RWPE2 (cell line): ENCODE measurements at regions not wholly inside any gene's neighbourhood (a gene's known extent, or its start where the extent isn't known, plus 50 kb on each side); places are given as distances from the start of the nearest gene placed in this dataset.

Experiments
- ATAC-seq: fragments of 200-7000 bp; cut with Tn5 transposase; 3 replicates; pipeline ENCODE4 v1.9.1; 2021; ENCODE audit warnings: low read depth
- DNase-seq: peaks from one replicate; pipeline ENCODE4 v3.0.0-alpha.2; 2020; ENCODE audit warnings: low spot score
- H3K27ac ChIP-seq: fragments of 450-650 bp; 2 replicates; pipeline ENCODE4 v1.5.1; 2017; ENCODE audit warnings: mild to moderate bottlenecking; ENCODE audit not compliant: poor library complexity, severe bottlenecking
- H3K27me3 ChIP-seq: fragments of 250-450 bp; sonication (Bioruptor Pico); 2 replicates; pipeline ENCODE4 v1.5.1; 2021; ENCODE audit warnings: mild to moderate bottlenecking, moderate library complexity; ENCODE audit not compliant: insufficient read depth, poor library complexity, severe bottlenecking
- H3K36me3 ChIP-seq: fragments of 250-450 bp; sonication (Bioruptor Pico); 2 replicates; pipeline ENCODE4 v1.5.1; 2020; ENCODE audit warnings: low read depth, mild to moderate bottlenecking, moderate library complexity
- H3K4me1 ChIP-seq: fragments of 250-450 bp; sonication (Bioruptor Pico); 2 replicates; pipeline ENCODE4 v1.5.1; 2021; ENCODE audit warnings: mild to moderate bottlenecking, moderate library complexity; ENCODE audit not compliant: insufficient read depth, poor library complexity, severe bottlenecking
- H3K4me3 ChIP-seq: fragments of 250-450 bp; sonication (Bioruptor Pico); 2 replicates; pipeline ENCODE4 v1.5.1; 2021; ENCODE audit warnings: mild to moderate bottlenecking, moderate library complexity; ENCODE audit not compliant: severe bottlenecking
- H3K9me3 ChIP-seq: fragments of 250-450 bp; sonication (Bioruptor Pico); 2 replicates; pipeline ENCODE4 v1.5.1; 2021; ENCODE audit warnings: mild to moderate bottlenecking, moderate library complexity; ENCODE audit not compliant: severe bottlenecking
- CTCF ChIP-seq: fragments of 450-650 bp; IDR thresholded peaks from one replicate; pipeline ENCODE4 v1.5.1; 2017; ENCODE audit warnings: mild to moderate bottlenecking, moderate library complexity; ENCODE audit not compliant: poor library complexity, severe bottlenecking

DNA sequence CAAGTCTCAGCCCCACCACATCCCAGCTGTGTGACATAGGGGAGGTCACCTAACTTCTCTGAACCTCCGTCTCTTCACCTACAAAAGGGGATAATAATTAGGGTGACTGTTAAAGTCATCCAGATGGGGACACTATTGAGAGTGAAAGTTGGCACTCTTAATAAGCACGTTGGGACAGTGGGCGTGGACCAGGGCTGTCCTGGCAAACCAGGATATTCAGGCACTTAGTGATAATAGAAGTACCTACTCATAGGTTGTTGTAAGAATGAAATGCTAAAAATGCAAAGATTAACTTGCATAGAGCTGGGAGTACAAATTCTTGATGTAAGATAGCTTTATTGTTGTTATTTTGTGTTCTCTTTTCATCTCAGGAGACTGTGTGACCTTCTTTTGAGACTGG is 177.9 kb downstream of the MELK start:
- Histone ChIP-seq H3K4me3 (no peak overlapping the region), H3K36me3 (no peaks in the 10 kb centered on the region), H3K9me3 (no peaks in the 10 kb centered on the region), H3K27me3 (no peaks in the 10 kb centered on the region), H3K4me1 (no peaks in the 10 kb centered on the region), H3K27ac (no peak overlapping the region)
- no peak for DNase-seq
- no peak for ATAC-seq
- TF ChIP-seq CTCF, result no peak

DNA sequence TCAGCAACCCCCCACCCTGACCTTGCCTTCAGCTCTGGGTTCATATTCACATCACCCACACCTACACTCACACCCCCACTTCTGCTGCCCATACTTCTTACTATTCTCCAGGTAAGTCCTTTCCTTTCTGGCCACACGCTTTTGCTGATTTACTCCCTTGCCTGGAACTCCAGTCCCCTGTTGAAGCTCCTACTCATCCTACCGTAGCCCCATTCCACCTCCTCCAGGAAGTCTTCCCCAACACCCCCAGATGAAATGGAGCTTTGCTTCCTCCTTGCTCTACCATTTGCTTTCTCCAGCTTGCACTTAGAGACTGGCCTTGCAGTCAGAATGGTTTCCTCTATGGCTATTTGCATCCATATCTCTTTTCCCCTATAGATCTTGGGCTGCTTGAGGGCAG is 182.3 kb downstream of the MELK start:
- peaks cover 5% of the 10 kb centered on the region for H3K27me3 ChIP-seq
- no peaks in the 10 kb centered on the region for H3K4me1 ChIP-seq
- no peaks in the 10 kb centered on the region for H3K36me3 ChIP-seq
- no peaks in the 10 kb centered on the region for H3K9me3 ChIP-seq
- ATAC-seq (no peak), DNase-seq (no peak)
- H3K27ac ChIP-seq, result no peak overlapping the region
- no peak for TF ChIP-seq CTCF
- H3K4me3 ChIP-seq, result no peak overlapping the region

- Histone ChIP-seq H3K4me3 (no peak overlapping the region), H3K4me1 (no peaks in the 10 kb centered on the region), H3K36me3 (no peaks in the 10 kb centered on the region), H3K9me3 (no peaks in the 10 kb centered on the region), H3K27ac (no peak overlapping the region), H3K27me3 (peaks cover 18% of the 10 kb centered on the region)
- TF ChIP-seq CTCF, result no peak
- ATAC-seq (no peak), DNase-seq (no peak)
Measured at GRCh38 chr9:36759141-36759540, 186.4 kb downstream of the MELK start.

GRCh38 chr9:36759976-36760375 is 187.3 kb downstream of the MELK start:
- Histone ChIP-seq H3K4me3 (no peak overlapping the region), H3K27ac (no peak overlapping the region), H3K36me3 (no peaks in the 10 kb centered on the region), H3K27me3 (peaks cover 18% of the 10 kb centered on the region), H3K9me3 (no peaks in the 10 kb centered on the region), H3K4me1 (no peaks in the 10 kb centered on the region)
- TF ChIP-seq CTCF, result no peak
- ATAC-seq (no peak), DNase-seq (no peak)

DNA sequence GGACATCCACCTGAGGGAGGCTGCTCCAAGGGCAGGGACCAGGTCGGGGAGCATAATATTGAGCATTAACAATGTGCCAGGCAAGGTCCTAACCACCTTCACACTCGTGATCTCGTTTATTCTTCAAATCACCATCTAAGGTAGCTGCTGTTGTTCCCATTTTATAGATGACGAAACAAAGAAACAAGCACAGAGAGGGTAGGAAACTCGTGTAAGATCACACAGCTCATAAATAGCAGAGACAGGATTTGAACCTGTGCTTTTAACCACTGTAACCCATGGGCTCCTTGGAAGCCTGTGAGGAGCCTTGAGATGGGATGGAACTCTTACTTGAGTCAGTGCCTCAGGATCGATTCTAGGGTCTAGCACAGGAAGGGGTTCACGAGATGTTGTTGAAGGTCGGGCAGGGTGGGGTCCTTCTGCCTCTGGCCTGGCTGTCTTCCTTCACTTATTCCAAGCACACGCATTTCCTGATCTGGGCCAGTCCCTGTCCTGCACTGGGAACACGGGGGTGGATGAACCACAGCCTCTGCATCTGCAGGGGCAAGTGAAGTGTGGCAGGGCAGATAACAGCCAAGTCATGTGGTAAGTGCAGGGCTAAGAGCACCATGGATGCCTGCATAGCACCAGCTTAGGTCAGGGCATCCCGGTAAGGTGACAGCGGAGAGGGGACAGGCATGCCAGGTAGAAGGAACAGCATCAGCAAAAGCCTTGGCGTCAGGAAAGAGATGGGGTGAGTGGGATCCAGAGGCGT is 188.1 kb downstream of the MELK start:
- DNase-seq, result no peak
- ATAC-seq, result no peak
- H3K4me3 ChIP-seq, result no peak overlapping the region

More for the DNA sequence above, 188.1 kb downstream of the MELK start:
- Histone ChIP-seq H3K27ac (no peak overlapping the region), H3K9me3 (no peaks in the 10 kb centered on the region), H3K27me3 (peaks cover 18% of the 10 kb centered on the region), H3K36me3 (no peaks in the 10 kb centered on the region), H3K4me1 (no peaks in the 10 kb centered on the region)
- TF ChIP-seq CTCF, result no peak
